Erythroblast (primary cell): ENCODE measurements at regions not wholly inside any gene's neighbourhood (a gene's known extent, or its start where the extent isn't known, plus 50 kb on each side); places are given as distances from the start of the nearest gene placed in this dataset.

Experiments
- DNase-seq, 2 experiments: peaks; one replicate each; lab custom pipeline; 2025; lab: John Stamatoyannopoulos, UW
- GATA1 ChIP-seq: IDR thresholded peaks from 2 replicates; pipeline ENCODE4 v1.6.1; 2011; ENCODE audit warnings: low read depth, mild to moderate bottlenecking, control low read depth, low read length, moderate library complexity
- POLR2A ChIP-seq: IDR thresholded peaks from 2 replicates; pipeline ENCODE4 v1.6.1; 2011; ENCODE audit warnings: mild to moderate bottlenecking, low read length

DNA sequence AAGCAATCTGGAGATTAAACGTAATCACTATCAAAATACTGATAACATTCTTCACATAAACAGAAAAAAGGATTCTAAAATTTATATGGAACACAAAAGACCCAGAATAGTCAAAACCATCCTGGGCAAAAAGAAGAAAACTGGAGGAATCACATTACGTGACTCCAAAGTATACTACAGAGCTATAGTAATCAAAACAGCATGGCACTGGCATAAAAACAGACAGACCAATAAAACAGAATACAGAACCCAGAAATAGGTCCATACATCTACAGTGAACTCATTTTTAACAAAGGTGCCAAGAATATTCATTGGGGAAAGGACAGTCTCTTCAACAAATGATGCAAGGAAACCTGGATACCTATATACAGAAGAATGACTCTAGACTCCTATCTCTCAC, 621.9 kb upstream of the CCDC54 start:
- DNase-seq, result no peak
- no peak for TF ChIP-seq POLR2A

DNA sequence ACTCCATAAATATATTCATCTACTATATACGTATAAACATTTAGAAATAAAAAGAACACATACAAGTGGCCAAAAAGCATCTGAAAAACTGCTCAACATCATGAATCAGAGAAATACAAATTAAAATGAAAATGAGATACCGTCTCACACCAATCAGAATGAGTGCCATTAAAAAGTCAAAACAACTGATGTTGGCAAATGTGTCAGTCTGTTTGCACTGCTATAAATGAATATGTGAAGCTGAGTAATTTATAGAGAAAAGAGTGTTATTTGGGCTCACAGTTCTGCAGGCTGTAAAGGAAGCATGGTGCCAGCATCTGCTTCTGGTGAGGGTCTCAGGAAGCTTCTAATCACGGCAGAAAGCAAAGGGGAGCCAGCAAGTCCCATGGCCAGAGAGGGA, 620.3 kb upstream of the CCDC54 start:
- TF ChIP-seq GATA1 (no peak), POLR2A (no peak)
- DNase-seq, result no peak

DNA sequence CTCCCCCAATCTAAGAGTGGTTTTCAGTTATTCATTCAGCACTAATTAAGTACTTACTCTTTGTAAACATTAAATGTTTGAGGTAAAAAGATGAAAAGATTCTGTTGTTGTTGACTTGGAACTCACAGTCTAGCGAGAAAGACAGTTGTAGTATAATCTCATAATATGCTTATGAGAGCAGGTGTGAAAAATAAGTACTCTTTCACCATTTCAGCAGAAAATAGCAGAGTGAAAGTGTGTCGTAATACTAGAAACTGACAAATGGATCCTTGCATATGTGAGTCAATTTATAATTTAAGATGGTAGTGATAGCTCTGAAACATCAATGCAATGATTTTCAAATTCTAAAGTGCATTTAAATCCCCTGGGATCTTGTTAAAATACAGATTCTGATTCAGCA, 618.8 kb upstream of the CCDC54 start:
- no peak for TF ChIP-seq POLR2A
- TF ChIP-seq GATA1, result no peak
- no peak for DNase-seq

DNA sequence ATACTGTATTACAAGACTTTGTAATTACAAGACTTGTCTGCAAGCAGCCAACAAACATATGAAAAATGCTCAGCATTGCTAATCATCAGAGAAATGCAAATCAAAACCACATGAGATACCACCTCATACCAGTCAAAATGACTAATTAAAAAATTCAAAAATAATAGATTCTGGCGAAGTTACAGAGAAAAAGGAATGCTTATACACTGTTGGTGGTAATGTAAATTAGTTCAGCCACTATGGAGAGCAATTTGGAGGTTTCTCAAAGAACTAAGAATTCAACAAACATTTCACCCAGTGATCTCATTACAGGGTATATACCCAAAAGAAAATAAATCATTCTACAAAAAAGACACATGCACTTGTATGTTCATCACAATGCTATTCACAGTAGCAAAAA, 617.5 kb upstream of the CCDC54 start:
- no peak for DNase-seq

DNA sequence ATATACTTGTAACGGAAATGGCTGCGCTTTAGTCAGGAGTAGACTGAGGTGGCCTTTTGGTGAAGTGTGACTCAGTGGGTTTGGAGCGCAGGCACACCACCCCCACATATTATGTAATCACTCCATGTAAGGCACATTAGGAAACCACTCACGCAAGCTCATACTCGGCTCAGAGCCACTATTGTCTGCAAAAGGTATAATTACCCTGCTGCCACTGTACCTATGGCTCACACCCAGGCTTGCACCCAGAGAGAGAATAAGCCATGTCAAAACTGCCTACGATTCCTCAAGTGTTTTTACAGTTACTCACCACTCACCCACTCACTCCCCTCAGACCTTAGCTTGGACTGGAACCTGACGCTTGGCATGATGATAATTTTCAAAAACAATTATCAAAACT, 611.9 kb upstream of the CCDC54 start:
- TF ChIP-seq GATA1, result no peak
- no peak for TF ChIP-seq POLR2A
- no peak for DNase-seq

More for the DNA sequence above, 617.5 kb upstream of the CCDC54 start:
- TF ChIP-seq POLR2A, result no peak
- no peak for TF ChIP-seq GATA1

DNA sequence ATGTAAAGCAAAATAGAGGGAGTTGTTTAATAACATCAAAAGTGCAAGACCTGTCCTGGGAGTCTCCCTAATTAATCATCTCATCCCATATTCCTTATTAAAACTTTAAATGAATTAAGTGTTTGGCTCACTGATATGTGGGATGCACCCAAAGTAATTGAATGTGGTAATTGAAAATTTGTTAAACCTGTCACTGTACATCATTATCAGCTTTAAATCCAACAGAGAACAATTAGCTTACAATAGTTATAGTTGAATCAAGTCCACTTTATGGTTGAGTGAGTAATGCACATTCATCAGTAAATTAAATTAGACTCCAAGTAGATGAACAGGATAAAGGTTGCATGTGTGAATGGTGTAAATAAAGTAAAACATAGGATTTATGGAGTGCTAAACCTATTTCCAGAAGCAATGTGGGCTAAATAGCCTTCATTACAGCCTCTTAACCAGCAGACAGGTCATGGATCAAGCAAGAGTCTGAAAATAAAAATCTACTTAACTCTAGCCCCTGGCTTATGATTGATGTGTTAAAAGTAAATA, 608.2 kb upstream of the CCDC54 start:
- DNase-seq, result no peak
- no peak for TF ChIP-seq POLR2A
- no peak for TF ChIP-seq GATA1

DNA sequence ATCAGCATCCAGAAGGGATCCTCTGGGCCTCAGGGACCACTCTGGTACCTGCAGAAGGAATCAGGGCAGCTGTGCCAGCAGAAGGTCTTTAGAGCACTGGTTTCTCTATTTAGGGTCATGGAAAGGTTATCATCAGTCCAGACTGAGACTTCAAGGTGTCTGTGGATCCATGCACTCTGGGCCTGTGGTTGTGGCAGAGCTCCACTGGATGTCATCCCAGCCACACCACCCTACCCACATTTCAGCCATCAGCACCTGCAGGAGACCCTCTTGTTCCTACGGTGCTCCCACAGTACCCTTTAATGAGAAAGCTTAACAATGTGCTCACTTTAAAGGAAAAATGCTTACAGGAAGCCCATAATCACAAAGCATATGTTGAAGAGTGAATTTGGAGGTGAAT, 603.4 kb upstream of the CCDC54 start:
- TF ChIP-seq GATA1, result no peak
- no peak for TF ChIP-seq POLR2A
- no peak for DNase-seq

DNA sequence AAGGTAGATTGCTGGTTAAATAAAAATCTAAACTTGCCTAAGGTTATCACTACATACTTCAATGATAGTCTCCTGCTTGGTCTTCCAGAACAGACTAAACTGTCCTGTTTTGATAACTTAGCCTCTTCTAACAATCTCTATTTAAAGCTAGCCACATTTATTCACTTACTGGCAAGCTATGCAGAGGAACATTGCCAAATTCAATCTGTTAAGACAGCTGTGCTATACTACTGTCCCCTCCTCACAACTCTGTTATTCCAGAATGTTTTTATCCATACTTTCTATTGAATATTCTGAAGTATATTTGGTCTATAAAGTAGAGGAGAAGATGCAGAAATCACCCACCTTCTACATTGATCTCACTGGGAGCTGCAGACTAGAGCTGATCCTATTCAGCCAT, 594.0 kb upstream of the CCDC54 start:
- TF ChIP-seq POLR2A (no peak), GATA1 (no peak)
- DNase-seq, result no peak

DNA sequence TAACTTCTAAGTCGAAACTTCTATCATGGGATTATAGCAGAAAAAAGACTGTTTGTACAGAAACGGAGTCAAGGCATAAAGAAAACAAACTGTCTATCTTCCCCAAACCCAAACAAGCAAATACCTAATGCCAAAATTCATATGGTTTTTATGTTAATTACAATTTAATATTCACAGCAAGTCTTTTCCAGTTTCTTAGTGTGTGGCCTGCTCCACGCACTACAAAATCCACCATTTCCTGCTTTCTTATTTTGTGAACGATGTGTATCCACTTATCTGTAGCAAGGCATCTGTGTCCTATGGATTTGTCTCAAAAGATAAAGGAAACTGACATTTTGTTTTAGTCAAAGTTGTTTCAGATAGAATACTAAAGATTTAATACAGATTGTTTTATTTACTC, 588.0 kb upstream of the CCDC54 start:
- TF ChIP-seq POLR2A (no peak), GATA1 (no peak)
- DNase-seq, result no peak

DNA sequence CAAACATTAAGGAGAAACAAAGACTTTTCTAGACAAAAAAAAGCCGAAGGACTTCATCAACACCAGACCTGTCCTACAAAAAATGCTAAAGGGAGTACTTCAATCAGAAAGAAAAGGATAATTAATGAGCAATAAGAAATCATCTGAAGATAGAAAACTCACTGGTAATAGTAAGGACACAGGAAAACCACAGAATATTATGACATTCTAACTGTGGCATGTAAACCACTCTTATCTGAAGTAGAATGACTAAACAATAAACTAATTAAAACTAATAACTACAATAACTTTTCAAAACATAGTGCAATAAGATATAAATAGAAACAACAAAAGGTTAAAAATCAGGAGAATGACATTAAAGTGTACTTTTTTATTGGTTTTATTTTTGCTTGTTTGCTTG, 584.5 kb upstream of the CCDC54 start:
- DNase-seq, result no peak
- no peak for TF ChIP-seq GATA1
- no peak for TF ChIP-seq POLR2A

DNA sequence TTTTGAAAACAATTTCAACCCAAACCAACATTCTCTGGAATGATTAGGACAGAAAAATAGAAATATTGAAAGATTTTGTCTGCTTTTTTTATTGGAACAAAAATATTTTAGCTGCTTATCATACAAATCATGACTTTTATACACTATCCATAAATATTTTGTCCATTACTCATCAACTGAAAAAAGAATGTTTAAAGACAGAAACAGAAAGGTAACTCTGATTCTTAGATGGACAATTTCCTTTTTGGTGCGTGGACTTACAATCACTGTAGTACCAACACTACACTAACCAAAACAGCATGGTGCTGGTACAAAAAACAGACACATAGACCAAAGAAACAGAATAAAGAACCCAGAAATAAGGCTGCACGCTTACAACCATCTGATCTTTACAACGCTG, 582.8 kb upstream of the CCDC54 start:
- TF ChIP-seq POLR2A (no peak), GATA1 (no peak)
- DNase-seq, result no peak

DNA sequence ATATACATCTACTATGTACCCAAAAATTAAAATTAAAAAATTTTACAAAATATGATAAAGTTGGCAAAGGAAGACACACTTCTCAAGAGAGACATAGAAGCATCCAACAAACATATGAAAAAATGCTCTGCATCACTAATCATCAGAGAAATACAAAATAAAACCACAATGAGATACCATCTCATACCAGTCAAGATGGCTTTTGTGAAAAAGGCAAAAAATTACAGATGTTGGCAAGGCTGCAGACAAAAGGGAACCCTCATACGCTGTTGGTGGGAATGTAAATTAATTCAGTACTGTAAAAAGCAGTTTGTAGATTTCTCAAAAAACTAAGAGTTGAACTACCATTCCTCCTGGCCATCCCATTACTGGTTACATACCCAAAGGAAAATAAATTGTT, 581.7 kb upstream of the CCDC54 start:
- TF ChIP-seq GATA1 (no peak), POLR2A (no peak)
- no peak for DNase-seq

DNA sequence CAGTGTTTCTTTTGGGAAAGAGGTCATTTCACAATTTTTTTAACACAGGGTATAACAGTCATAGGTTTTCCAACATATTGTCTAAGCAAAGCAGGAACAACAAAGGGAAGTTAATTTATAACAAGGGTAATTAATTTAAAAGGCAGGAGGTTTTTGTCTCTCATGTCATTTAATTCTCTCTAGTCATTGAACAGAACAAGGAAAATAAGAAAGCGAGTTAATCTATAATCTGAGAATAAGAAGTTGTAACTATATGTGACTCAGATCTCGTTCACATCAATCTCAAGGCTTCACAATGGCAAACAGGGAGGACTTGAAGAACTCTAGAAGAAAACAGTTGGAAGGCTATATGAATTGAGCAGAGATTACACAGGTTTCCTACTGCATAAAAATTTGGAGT, 579.8 kb upstream of the CCDC54 start:
- TF ChIP-seq GATA1, result no peak
- TF ChIP-seq POLR2A, result no peak
- no peak for DNase-seq

DNA sequence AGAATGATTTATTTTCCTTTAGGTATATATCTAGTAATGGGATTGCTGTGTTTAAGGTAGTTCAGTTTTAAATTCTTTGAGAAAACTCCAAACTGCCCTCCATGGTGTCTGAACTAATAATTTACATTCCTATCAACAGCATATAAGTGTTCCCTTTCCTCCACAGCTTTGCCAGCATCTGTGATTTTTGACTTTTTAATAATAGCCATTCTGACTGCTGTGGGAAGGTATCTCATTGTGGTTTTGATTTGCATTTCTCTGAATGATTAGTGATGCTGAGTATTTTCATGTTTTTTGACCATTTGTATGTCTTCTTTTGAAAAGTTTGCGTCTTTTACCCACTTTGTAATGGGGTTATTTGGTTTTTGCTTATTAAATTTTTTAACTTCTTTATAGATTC, 571.6 kb upstream of the CCDC54 start:
- DNase-seq, result no peak
- no peak for TF ChIP-seq GATA1
- no peak for TF ChIP-seq POLR2A

DNA sequence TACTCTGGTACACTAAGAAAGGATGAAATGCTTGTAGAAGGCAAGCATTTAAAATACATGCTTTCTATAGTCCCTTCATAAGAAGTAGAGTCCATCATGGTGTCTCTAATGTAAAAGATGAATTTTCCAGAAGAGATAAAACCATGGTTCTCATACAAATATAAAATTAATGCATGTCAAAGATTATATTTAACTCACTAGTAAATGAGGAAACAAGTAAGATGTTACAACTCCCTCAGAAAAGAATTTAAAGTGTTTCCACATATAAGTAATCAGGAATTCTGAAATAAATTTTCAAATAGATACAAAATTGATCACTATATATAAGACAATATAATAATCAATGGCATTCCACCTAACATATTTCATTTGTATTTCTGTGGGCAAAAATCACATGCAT, 570.3 kb upstream of the CCDC54 start:
- TF ChIP-seq GATA1, result no peak
- no peak for TF ChIP-seq POLR2A
- no peak for DNase-seq

DNA sequence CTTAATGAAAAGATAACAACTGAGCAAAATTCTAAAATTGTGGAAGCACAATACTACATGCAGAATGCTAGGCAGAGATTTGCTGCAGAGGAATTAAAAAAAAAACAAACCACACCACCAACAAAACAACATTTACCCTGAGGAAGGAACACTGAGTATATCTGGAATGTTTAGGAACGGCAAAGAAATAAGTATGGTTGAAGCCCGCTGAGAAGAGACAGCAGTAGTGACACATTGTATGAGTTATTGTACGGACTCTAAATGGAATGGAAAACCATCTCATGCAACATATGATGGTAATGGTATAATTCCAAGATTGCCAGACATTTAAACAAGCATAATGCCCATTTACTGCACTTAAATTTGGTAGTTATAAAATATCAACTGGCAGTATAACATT, 568.2 kb upstream of the CCDC54 start:
- TF ChIP-seq POLR2A (no peak), GATA1 (no peak)
- DNase-seq, result no peak
